ENCODE measurements at regions not wholly inside any gene's neighbourhood (a gene's known extent, or its start where the extent isn't known, plus 50 kb on each side); places are given as distances from the start of the nearest gene placed in this dataset.

- no peak overlapping the region for H2AFZ ChIP-seq (ENCODE audit: low read length)
- no peaks in the 10 kb centered on the region for H3K36me3 ChIP-seq (ENCODE audit: insufficient read depth, low read length)
- no peak overlapping the region for H3K27ac ChIP-seq (ENCODE audit: low read depth, low read length, poor library complexity, severe bottlenecking)
- no peaks in the 10 kb centered on the region for H3K27me3 ChIP-seq (ENCODE audit: insufficient read depth, low read length)
- no peaks in the 10 kb centered on the region for H3K4me1 ChIP-seq (ENCODE audit: insufficient read depth, low read length, severe bottlenecking)
- H3K9ac ChIP-seq (ENCODE audit: low read length), result no peak overlapping the region
- no peak overlapping the region for H3K4me3 ChIP-seq (ENCODE audit: low read depth, low read length, poor library complexity, severe bottlenecking)
- H3K79me2 ChIP-seq (ENCODE audit: insufficient read depth, low read length), result no peaks in the 10 kb centered on the region
- H3K9me3 ChIP-seq (ENCODE audit: low read length), result no peaks in the 10 kb centered on the region
- no peaks in the 10 kb centered on the region for H4K20me1 ChIP-seq (ENCODE audit: insufficient read depth, low read length)
- H3K4me2 ChIP-seq (ENCODE audit: low read length), result no peak overlapping the region
- no peak for TF ChIP-seq EZH2 (IDR thresholded peaks at IDR 0.05; ENCODE audit: borderline replicate concordance, low read length)
- no peak for TF ChIP-seq CTCF (IDR thresholded peaks at IDR 0.05; ENCODE audit: low read length)
- H3K9me2 ChIP-seq (ENCODE audit: low read depth, low read length), result no peaks in the 10 kb centered on the region
- H3F3A ChIP-seq (ENCODE audit: insufficient read depth, low read length), result no peaks in the 10 kb centered on the region
Measured at GRCh38 chr21:41605934-41606285, 98.0 kb upstream of the TMPRSS2 start.

DNA sequence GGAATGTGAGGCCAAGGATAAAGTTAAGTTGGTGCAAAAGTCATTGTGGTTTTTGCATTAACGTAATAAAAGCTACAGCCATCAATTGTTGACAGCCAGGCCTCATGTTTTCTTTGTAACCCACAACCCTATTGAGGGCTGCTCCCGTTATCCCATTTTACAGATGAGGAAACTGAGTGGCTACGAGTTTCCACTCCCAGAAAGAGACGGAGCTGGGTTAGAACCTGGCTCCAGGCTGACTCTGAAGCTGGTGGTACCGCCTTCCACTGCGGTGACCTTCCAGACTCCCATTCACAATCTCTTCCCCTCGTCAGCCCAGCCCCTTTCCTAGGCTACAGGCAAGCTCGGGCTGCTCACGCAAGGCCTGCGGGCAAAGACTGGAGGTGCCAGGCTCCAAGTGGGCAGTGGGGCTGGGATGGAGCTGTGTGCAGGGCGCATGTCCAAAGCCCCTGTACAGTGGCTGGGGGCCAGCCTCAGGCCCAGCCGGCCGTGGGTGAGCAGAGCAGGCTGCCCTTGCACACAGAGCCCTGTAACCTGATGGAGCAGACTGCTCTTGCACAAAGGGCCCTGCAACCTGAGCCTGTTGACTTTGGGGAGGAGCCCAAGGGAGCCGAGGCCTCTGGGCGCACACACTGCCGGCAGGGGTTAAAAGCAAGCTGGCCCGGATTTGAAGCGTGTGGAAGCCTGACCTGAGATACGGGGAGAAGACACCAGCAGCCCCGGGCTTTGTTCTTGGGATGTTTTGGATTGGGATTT, 97.4 kb upstream of the TMPRSS2 start:
- TF ChIP-seq CTCF (IDR thresholded peaks at IDR 0.05; ENCODE audit: low read length), result no peak
- TF ChIP-seq EZH2 (IDR thresholded peaks at IDR 0.05; ENCODE audit: borderline replicate concordance, low read length), result no peak
- Histone ChIP-seq H3K27ac (ENCODE audit: low read depth, low read length, poor library complexity, severe bottlenecking) (no peak overlapping the region), H3K79me2 (ENCODE audit: insufficient read depth, low read length) (no peaks in the 10 kb centered on the region), H3K9me3 (ENCODE audit: low read length) (no peaks in the 10 kb centered on the region), H3K36me3 (ENCODE audit: insufficient read depth, low read length) (no peaks in the 10 kb centered on the region), H3K4me3 (ENCODE audit: low read depth, low read length, poor library complexity, severe bottlenecking) (no peak overlapping the region), H3F3A (ENCODE audit: insufficient read depth, low read length) (no peaks in the 10 kb centered on the region), H3K27me3 (ENCODE audit: insufficient read depth, low read length) (no peaks in the 10 kb centered on the region), H3K4me2 (ENCODE audit: low read length) (no peak overlapping the region), H3K4me1 (ENCODE audit: insufficient read depth, low read length, severe bottlenecking) (no peaks in the 10 kb centered on the region), H3K9me2 (ENCODE audit: low read depth, low read length) (no peaks in the 10 kb centered on the region), H4K20me1 (ENCODE audit: insufficient read depth, low read length) (no peaks in the 10 kb centered on the region), H2AFZ (ENCODE audit: low read length) (no peak overlapping the region), H3K9ac (ENCODE audit: low read length) (no peak overlapping the region)

DNA sequence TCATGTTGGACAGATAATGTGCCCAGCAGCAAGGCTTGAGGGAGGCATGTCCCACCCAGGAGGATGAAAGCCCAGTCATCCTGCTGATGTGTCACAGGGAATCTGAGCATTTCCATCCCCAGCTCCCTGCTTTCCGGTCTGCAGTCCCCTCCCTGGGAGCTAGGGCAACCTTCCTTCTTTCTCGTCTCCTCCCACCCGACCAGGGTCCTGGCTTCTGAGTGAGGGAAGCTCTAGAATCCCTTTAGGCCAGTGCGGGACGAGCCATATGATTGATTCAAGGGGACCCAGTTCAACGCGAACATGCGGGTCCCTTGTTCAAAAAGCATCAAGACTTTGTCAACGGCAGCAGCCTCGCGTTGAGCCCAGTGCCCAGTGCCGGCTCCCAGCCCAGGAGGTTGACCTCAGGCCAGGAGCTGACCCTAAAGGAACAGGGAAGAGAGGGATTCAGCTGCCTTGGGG, 96.7 kb upstream of the TMPRSS2 start:
- H3K27me3 ChIP-seq (ENCODE audit: insufficient read depth, low read length), result no peaks in the 10 kb centered on the region
- H3F3A ChIP-seq (ENCODE audit: insufficient read depth, low read length), result no peaks in the 10 kb centered on the region
- no peaks in the 10 kb centered on the region for H3K4me1 ChIP-seq (ENCODE audit: insufficient read depth, low read length, severe bottlenecking)
- no peak overlapping the region for H3K4me3 ChIP-seq (ENCODE audit: low read depth, low read length, poor library complexity, severe bottlenecking)
- H3K9ac ChIP-seq (ENCODE audit: low read length), result no peak overlapping the region
- no peaks in the 10 kb centered on the region for H3K9me2 ChIP-seq (ENCODE audit: low read depth, low read length)
- no peaks in the 10 kb centered on the region for H3K36me3 ChIP-seq (ENCODE audit: insufficient read depth, low read length)
- no peaks in the 10 kb centered on the region for H4K20me1 ChIP-seq (ENCODE audit: insufficient read depth, low read length)
- TF ChIP-seq EZH2 (IDR thresholded peaks at IDR 0.05; ENCODE audit: borderline replicate concordance, low read length), result no peak
- no peak for TF ChIP-seq CTCF (IDR thresholded peaks at IDR 0.05; ENCODE audit: low read length)
- no peak overlapping the region for H3K4me2 ChIP-seq (ENCODE audit: low read length)
- no peaks in the 10 kb centered on the region for H3K9me3 ChIP-seq (ENCODE audit: low read length)
- no peak overlapping the region for H2AFZ ChIP-seq (ENCODE audit: low read length)
- H3K27ac ChIP-seq (ENCODE audit: low read depth, low read length, poor library complexity, severe bottlenecking), result no peak overlapping the region
- H3K79me2 ChIP-seq (ENCODE audit: insufficient read depth, low read length), result no peaks in the 10 kb centered on the region

Data from OCI-LY1 (cell line).